ENCODE measurements at regions not wholly inside any gene's neighbourhood (a gene's known extent, or its start where the extent isn't known, plus 50 kb on each side); places are given as distances from the start of the nearest gene placed in this dataset.

DNA sequence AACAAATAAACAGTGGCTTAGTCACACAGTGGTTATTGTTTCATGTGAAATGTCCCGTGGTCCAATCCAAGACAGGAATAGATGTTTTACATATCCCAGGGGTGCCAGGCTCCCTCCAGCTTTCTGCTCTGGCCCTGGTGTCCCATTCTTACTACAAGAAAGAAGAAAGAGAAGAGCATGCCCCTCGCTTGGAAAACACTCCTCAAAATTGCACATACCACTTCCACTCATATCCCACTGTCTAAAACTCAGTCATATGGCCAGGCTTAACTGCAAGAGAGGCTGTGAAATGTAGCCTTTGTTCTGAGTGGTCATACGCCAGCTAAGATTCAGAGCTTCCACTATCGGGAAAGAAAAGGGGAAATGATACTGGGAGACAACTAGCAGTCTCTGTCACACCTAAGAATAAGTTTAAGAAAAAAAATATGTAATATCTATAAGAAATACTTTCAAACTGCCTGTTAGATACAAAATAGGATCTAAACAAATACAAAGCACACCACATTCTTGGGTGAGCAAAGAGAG, 306.8 kb upstream of the FAM241A start:
- Histone ChIP-seq H4K20me1 (ENCODE audit: insufficient read depth) (no peaks in the 10 kb centered on the region), H2AFZ (ENCODE audit: low read depth, low read length) (no peak overlapping the region), H3K9me2 (ENCODE audit: insufficient read depth, low read length) (no peaks in the 10 kb centered on the region), H3K36me3 (ENCODE audit: insufficient read depth, low read length) (no peaks in the 10 kb centered on the region), H3K27me3 (ENCODE audit: insufficient read depth, low read depth, low read length) (no peaks in the 10 kb centered on the region), H3K9me3 (ENCODE audit: low read length) (no peaks in the 10 kb centered on the region), H3F3A (ENCODE audit: insufficient read depth, low read length, poor library complexity, severe bottlenecking) (no peaks in the 10 kb centered on the region), H3K79me2 (replicated peaks; ENCODE audit: insufficient read depth, low read length) (no peaks in the 10 kb centered on the region), H3K27ac (ENCODE audit: low read length) (no peak overlapping the region), H3K4me3 (ENCODE audit: low read length) (no peak overlapping the region), H3K4me2 (ENCODE audit: low read length) (no peak overlapping the region), H3K9ac (ENCODE audit: low read length) (no peak overlapping the region)
- TF ChIP-seq MXI1 (conservative IDR thresholded peaks at IDR 0.05; ENCODE audit: poor library complexity, severe bottlenecking) (no peak), EP300 (conservative IDR thresholded peaks at IDR 0.05; ENCODE audit: poor library complexity, severe bottlenecking) (no peak)

- no peaks in the 10 kb centered on the region for H3K36me3 ChIP-seq (ENCODE audit: insufficient read depth, low read length)
- no peak overlapping the region for H2AFZ ChIP-seq (ENCODE audit: low read depth, low read length)
- no peaks in the 10 kb centered on the region for H3F3A ChIP-seq (ENCODE audit: insufficient read depth, low read length, poor library complexity, severe bottlenecking)
- no peaks in the 10 kb centered on the region for H3K79me2 ChIP-seq (replicated peaks; ENCODE audit: insufficient read depth, low read length)
- H3K9me2 ChIP-seq (ENCODE audit: insufficient read depth, low read length): no peaks in the 10 kb centered on the region
- TF ChIP-seq RAD21 (conservative IDR thresholded peaks at IDR 0.05) (no peak), POLR2AphosphoS5 (IDR thresholded peaks at IDR 0.05) (no peak), TAF1 (IDR thresholded peaks at IDR 0.05; ENCODE audit: low read depth) (no peak), EP300 (conservative IDR thresholded peaks at IDR 0.05; ENCODE audit: poor library complexity, severe bottlenecking) (no peak), EZH2 (IDR thresholded peaks at IDR 0.05; ENCODE audit: borderline replicate concordance, insufficient read depth, low read length, poor library complexity, severe bottlenecking) (no peak), CTCF (IDR thresholded peaks at IDR 0.05; ENCODE audit: poor library complexity, severe bottlenecking) (no peak), MXI1 (conservative IDR thresholded peaks at IDR 0.05; ENCODE audit: poor library complexity, severe bottlenecking) (no peak)
- H3K4me3 ChIP-seq (ENCODE audit: low read length): no peak overlapping the region
- no peaks in the 10 kb centered on the region for H3K27me3 ChIP-seq (ENCODE audit: insufficient read depth, low read depth, low read length)
- no peak overlapping the region for H3K9ac ChIP-seq (ENCODE audit: low read length)
- no peaks in the 10 kb centered on the region for H3K9me3 ChIP-seq (ENCODE audit: low read length)
- no peak overlapping the region for H3K27ac ChIP-seq (ENCODE audit: low read length)
- H3K4me2 ChIP-seq (ENCODE audit: low read length): no peak overlapping the region
- H4K20me1 ChIP-seq (ENCODE audit: insufficient read depth): no peaks in the 10 kb centered on the region
Measured at GRCh38 chr4:111839141-111839540, 306.1 kb upstream of the FAM241A start.

GRCh38 chr4:111842336-111842735, 302.9 kb upstream of the FAM241A start:
- Histone ChIP-seq H3K9me3 (ENCODE audit: low read length) (no peaks in the 10 kb centered on the region), H3K79me2 (replicated peaks; ENCODE audit: insufficient read depth, low read length) (no peaks in the 10 kb centered on the region), H3K36me3 (ENCODE audit: insufficient read depth, low read length) (no peaks in the 10 kb centered on the region), H3K9me2 (ENCODE audit: insufficient read depth, low read length) (no peaks in the 10 kb centered on the region), H3F3A (ENCODE audit: insufficient read depth, low read length, poor library complexity, severe bottlenecking) (no peaks in the 10 kb centered on the region), H3K4me3 (ENCODE audit: low read length) (no peak overlapping the region), H2AFZ (ENCODE audit: low read depth, low read length) (no peak overlapping the region), H4K20me1 (ENCODE audit: insufficient read depth) (no peaks in the 10 kb centered on the region), H3K4me2 (ENCODE audit: low read length) (no peak overlapping the region), H3K9ac (ENCODE audit: low read length) (no peak overlapping the region), H3K27ac (ENCODE audit: low read length) (no peak overlapping the region), H3K27me3 (ENCODE audit: insufficient read depth, low read depth, low read length) (no peaks in the 10 kb centered on the region)
- TF ChIP-seq SMC3 (conservative IDR thresholded peaks at IDR 0.05; ENCODE audit: poor library complexity) (no peak), CTCF (IDR thresholded peaks at IDR 0.05; ENCODE audit: poor library complexity, severe bottlenecking) (no peak), EZH2 (IDR thresholded peaks at IDR 0.05; ENCODE audit: borderline replicate concordance, insufficient read depth, low read length, poor library complexity, severe bottlenecking) (no peak), EP300 (conservative IDR thresholded peaks at IDR 0.05; ENCODE audit: poor library complexity, severe bottlenecking) (no peak), TAF1 (IDR thresholded peaks at IDR 0.05; ENCODE audit: low read depth) (no peak), RAD21 (conservative IDR thresholded peaks at IDR 0.05) (no peak), MXI1 (conservative IDR thresholded peaks at IDR 0.05; ENCODE audit: poor library complexity, severe bottlenecking) (no peak)
- TF ChIP-seq, protein P1, sequence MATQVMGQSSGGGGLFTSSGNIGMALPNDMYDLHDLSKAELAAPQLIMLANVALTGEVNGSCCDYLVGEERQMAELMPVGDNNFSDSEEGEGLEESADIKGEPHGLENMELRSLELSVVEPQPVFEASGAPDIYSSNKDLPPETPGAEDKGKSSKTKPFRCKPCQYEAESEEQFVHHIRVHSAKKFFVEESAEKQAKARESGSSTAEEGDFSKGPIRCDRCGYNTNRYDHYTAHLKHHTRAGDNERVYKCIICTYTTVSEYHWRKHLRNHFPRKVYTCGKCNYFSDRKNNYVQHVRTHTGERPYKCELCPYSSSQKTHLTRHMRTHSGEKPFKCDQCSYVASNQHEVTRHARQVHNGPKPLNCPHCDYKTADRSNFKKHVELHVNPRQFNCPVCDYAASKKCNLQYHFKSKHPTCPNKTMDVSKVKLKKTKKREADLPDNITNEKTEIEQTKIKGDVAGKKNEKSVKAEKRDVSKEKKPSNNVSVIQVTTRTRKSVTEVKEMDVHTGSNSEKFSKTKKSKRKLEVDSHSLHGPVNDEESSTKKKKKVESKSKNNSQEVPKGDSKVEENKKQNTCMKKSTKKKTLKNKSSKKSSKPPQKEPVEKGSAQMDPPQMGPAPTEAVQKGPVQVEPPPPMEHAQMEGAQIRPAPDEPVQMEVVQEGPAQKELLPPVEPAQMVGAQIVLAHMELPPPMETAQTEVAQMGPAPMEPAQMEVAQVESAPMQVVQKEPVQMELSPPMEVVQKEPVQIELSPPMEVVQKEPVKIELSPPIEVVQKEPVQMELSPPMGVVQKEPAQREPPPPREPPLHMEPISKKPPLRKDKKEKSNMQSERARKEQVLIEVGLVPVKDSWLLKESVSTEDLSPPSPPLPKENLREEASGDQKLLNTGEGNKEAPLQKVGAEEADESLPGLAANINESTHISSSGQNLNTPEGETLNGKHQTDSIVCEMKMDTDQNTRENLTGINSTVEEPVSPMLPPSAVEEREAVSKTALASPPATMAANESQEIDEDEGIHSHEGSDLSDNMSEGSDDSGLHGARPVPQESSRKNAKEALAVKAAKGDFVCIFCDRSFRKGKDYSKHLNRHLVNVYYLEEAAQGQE (IDR thresholded peaks at IDR 0.05; ENCODE audit: borderline replicate concordance): no peak
